Karpas-422 (cell line): ENCODE measurements at regions not wholly inside any gene's neighbourhood (a gene's known extent, or its start where the extent isn't known, plus 50 kb on each side); places are given as distances from the start of the nearest gene placed in this dataset.

ENCODE experiments used
- DNase-seq: peaks from one replicate; pipeline ENCODE4 v3.0.0-alpha.2; 2015
- H2AFZ ChIP-seq: fragments of 200-600 bp; sonication (generic); 2 replicates; pipeline ENCODE4 v1.6.1; 2014; ENCODE audit warnings: antibody characterized with exemption, low read length, mixed read lengths
- H3K27ac ChIP-seq: fragments of 200-600 bp; sonication (generic); 2 replicates; pipeline ENCODE4 v1.5.1; 2014; ENCODE audit warnings: mild to moderate bottlenecking, low read length, moderate library complexity
- H3K27me3 ChIP-seq: fragments of 200-600 bp; sonication (generic); 2 replicates; pipeline ENCODE4 v1.6.1; 2014; ENCODE audit warnings: low read length, mixed read lengths
- H3K36me3 ChIP-seq: fragments of 200-600 bp; sonication (generic); 2 replicates; pipeline ENCODE4 v1.6.1; 2014; ENCODE audit warnings: low read length, mixed read lengths; ENCODE audit not compliant: insufficient read depth
- H3K4me1 ChIP-seq: fragments of 200-600 bp; sonication (generic); 2 replicates; pipeline ENCODE4 v1.6.1; 2014; ENCODE audit warnings: mild to moderate bottlenecking, low read length, mixed read lengths
- H3K4me2 ChIP-seq: fragments of 200-600 bp; sonication (generic); 2 replicates; pipeline ENCODE4 v1.6.1; 2014; ENCODE audit warnings: low read length, low read depth, mild to moderate bottlenecking; ENCODE audit not compliant: poor library complexity, severe bottlenecking
- H3K4me3 ChIP-seq: fragments of 200-600 bp; sonication (generic); 2 replicates; pipeline ENCODE4 v1.5.1; 2014; ENCODE audit warnings: mild to moderate bottlenecking, antibody characterized with exemption, low read length, mixed read lengths
- H3K79me2 ChIP-seq: fragments of 200-600 bp; sonication (generic); 2 replicates; pipeline ENCODE4 v1.6.1; 2014; ENCODE audit warnings: mild to moderate bottlenecking, low read length, mixed read lengths
- H3K9ac ChIP-seq: fragments of 200-600 bp; sonication (generic); 2 replicates; pipeline ENCODE4 v1.6.0; 2014; ENCODE audit warnings: low read length
- H3K9me2 ChIP-seq: fragments of 200-600 bp; sonication (generic), shearing (Covaris generic); replicated peaks from 2 replicates; pipeline ENCODE4 v1.6.0; 2014; ENCODE audit warnings: mild to moderate bottlenecking, low read length, moderate library complexity; ENCODE audit not compliant: insufficient read depth
- H3K9me3 ChIP-seq: fragments of 300-700, 200-600 bp; sonication (generic); 2 replicates; pipeline ENCODE4 v1.6.1; 2014; ENCODE audit warnings: low read length, mixed read lengths
- H4K20me1 ChIP-seq: fragments of 200-600 bp; sonication (generic); 2 replicates; pipeline ENCODE4 v1.6.1; 2014; ENCODE audit warnings: mild to moderate bottlenecking, antibody characterized with exemption, low read length, low read depth; ENCODE audit not compliant: insufficient read depth

- no peak overlapping the region for H3K4me2 ChIP-seq
- H3K36me3 ChIP-seq: no peaks in the 10 kb centered on the region
- no peak overlapping the region for H2AFZ ChIP-seq
- H4K20me1 ChIP-seq: no peaks in the 10 kb centered on the region
- no peak overlapping the region for H3K4me3 ChIP-seq
- no peaks in the 10 kb centered on the region for H3K9me3 ChIP-seq
- H3K27me3 ChIP-seq: no peaks in the 10 kb centered on the region
- no peaks in the 10 kb centered on the region for H3K4me1 ChIP-seq
- no peak overlapping the region for H3K27ac ChIP-seq
- H3K9ac ChIP-seq: no peak overlapping the region
- no peaks in the 10 kb centered on the region for H3K79me2 ChIP-seq
- DNase-seq: no peak
- H3K9me2 ChIP-seq: no peaks in the 10 kb centered on the region
Measured at GRCh38 chr6:752438-752837, 59.5 kb upstream of the EXOC2 start.

DNA sequence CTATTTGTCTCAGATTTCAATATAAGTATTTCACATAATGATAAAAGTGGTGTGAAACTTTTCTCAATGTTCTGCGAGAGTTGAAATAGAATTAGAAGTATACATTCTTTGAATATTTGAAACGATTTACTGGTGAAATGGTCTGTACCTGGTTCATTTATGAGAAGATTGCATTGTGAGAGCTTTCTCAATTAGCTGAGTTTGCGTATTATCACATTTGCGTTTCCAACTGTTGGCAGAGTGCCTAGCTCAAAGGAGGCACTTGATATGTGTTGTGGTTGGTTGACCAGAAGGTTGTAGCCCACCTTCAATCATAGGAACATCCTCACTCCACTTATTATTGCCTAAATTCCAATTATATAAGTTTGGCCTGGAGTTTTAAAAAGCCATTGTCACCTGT is 58.8 kb upstream of the EXOC2 start:
- Histone ChIP-seq H3K9me2 (no peaks in the 10 kb centered on the region), H3K27ac (no peak overlapping the region), H3K79me2 (no peaks in the 10 kb centered on the region), H4K20me1 (no peaks in the 10 kb centered on the region), H3K4me2 (no peak overlapping the region), H3K9me3 (no peaks in the 10 kb centered on the region), H3K9ac (no peak overlapping the region), H3K36me3 (no peaks in the 10 kb centered on the region), H3K4me3 (no peak overlapping the region), H3K4me1 (no peaks in the 10 kb centered on the region), H2AFZ (no peak overlapping the region), H3K27me3 (no peaks in the 10 kb centered on the region)
- no peak for DNase-seq

- H3K36me3 ChIP-seq: no peaks in the 10 kb centered on the region
- no peaks in the 10 kb centered on the region for H3K4me1 ChIP-seq
- H3K4me2 ChIP-seq: no peak overlapping the region
- H3K79me2 ChIP-seq: no peaks in the 10 kb centered on the region
- no peaks in the 10 kb centered on the region for H3K9me2 ChIP-seq
- H3K4me3 ChIP-seq: no peak overlapping the region
- H2AFZ ChIP-seq: no peak overlapping the region
- H3K27me3 ChIP-seq: no peaks in the 10 kb centered on the region
- H3K9me3 ChIP-seq: no peaks in the 10 kb centered on the region
- no peak overlapping the region for H3K27ac ChIP-seq
- H3K9ac ChIP-seq: no peak overlapping the region
- no peak for DNase-seq
- H4K20me1 ChIP-seq: no peaks in the 10 kb centered on the region
Measured at GRCh38 chr6:747921-748320, 55.0 kb upstream of the EXOC2 start.

DNA sequence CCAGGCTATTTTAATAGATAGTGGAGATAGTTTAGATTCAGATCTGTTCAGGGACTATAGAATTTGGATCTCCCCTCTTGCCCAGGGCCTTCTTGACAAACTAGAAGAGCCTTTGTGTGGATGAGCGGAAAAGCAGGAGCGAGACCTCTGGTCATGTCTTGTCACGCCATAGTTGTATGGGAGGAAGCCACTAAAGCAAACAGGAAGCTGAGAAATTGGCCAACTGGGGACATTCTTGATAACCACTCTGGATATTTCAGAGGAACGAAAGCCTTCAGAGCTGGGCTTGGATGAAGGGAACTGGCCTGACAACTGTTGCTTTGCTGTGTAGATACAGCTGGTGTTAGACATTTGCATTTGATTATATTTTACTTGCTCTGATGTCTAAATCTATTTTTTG is 54.1 kb upstream of the EXOC2 start:
- no peaks in the 10 kb centered on the region for H3K9me2 ChIP-seq
- no peak overlapping the region for H2AFZ ChIP-seq
- H3K27me3 ChIP-seq: no peaks in the 10 kb centered on the region
- no peaks in the 10 kb centered on the region for H3K79me2 ChIP-seq
- no peaks in the 10 kb centered on the region for H4K20me1 ChIP-seq
- no peak for DNase-seq
- H3K4me1 ChIP-seq: no peaks in the 10 kb centered on the region
- no peak overlapping the region for H3K4me3 ChIP-seq
- H3K9ac ChIP-seq: no peak overlapping the region
- no peaks in the 10 kb centered on the region for H3K36me3 ChIP-seq
- no peak overlapping the region for H3K27ac ChIP-seq
- no peaks in the 10 kb centered on the region for H3K9me3 ChIP-seq
- no peak overlapping the region for H3K4me2 ChIP-seq

- H3K4me3 ChIP-seq: no peak overlapping the region
- peak; percentile 28 for DNase-seq
Measured at GRCh38 chr6:744666-745353, 51.9 kb upstream of the EXOC2 start.

DNA sequence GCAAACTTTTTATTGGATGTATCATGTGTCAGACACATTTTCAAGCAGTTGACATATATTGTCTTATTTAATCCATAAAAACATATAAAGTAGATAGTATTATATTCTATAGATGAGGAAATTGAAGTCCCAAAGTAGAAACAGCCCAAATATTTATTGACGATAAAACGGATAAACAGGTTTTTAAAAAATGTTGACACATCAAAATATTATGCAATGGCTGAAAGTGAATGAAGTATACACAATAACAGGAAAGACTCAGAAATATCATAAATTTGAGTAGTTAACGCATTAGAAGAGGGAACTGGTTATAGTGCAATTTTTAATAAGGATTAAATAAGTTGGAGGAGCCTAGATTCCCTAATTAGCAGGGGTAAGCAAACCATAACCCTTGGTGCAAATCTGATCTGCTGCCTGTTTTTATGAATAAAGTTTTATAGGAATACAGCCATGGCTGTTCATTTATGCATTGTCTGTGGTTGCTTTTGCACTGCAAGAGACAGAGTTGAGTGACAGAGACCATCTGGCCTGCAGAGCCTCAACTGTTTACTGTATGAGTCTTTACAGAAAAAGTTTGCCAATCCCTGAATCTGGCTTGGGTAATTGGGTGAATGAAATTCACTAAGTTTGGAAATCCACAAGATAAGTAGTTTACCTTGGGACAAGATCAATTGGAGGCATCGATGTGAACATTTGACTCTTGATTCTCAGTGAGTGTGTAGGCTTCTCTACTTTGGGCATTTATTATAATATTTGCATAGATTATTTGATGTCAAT is 50.6 kb upstream of the EXOC2 start:
- Histone ChIP-seq H3K27ac (no peak overlapping the region), H3K4me3 (no peak overlapping the region), H3K27me3 (no peaks in the 10 kb centered on the region), H2AFZ (no peak overlapping the region), H3K79me2 (no peaks in the 10 kb centered on the region), H3K9me2 (no peaks in the 10 kb centered on the region), H3K9ac (no peak overlapping the region), H4K20me1 (no peaks in the 10 kb centered on the region), H3K4me1 (no peaks in the 10 kb centered on the region), H3K36me3 (no peaks in the 10 kb centered on the region), H3K9me3 (no peaks in the 10 kb centered on the region), H3K4me2 (no peak overlapping the region)
- DNase-seq: peak; percentile 23

More at GRCh38 chr6:744666-745353, 51.9 kb upstream of the EXOC2 start:
- no peak overlapping the region for H3K4me2 ChIP-seq
- no peaks in the 10 kb centered on the region for H3K9me3 ChIP-seq
- no peaks in the 10 kb centered on the region for H3K36me3 ChIP-seq
- no peaks in the 10 kb centered on the region for H4K20me1 ChIP-seq
- no peak overlapping the region for H3K9ac ChIP-seq
- no peaks in the 10 kb centered on the region for H3K27me3 ChIP-seq
- no peak overlapping the region for H3K27ac ChIP-seq
- H2AFZ ChIP-seq: no peak overlapping the region
- no peaks in the 10 kb centered on the region for H3K9me2 ChIP-seq
- no peaks in the 10 kb centered on the region for H3K4me1 ChIP-seq
- no peaks in the 10 kb centered on the region for H3K79me2 ChIP-seq
